Stimulated activated naive CD4-positive, alpha-beta T cell (primary cell): ENCODE measurements at regions not wholly inside any gene's neighbourhood (a gene's known extent, or its start where the extent isn't known, plus 50 kb on each side); places are given as distances from the start of the nearest gene placed in this dataset.
"Not testable (repeated sequence)": the region's sequence is repeated elsewhere in the genome, so short reads cannot be mapped to it uniquely, and the experiment has no call there.

Experiments
- DNase-seq, 6 experiments: peaks; one replicate each; lab custom pipeline; 2025; lab: John Stamatoyannopoulos, UW

- DNase-seq: no peak
Measured at GRCh38 chr2:131827481-131828163, 299.9 kb downstream of the CCDC74A start.

- no peak for DNase-seq
Measured at GRCh38 chr2:131828164-131828561, 300.5 kb downstream of the CCDC74A start.

GRCh38 chr2:131828633-131829455 lies 301.2 kb downstream of the CCDC74A start:
- not testable (repeated sequence) for DNase-seq

GRCh38 chr2:131829456-131830241 lies 302.0 kb downstream of the CCDC74A start:
- DNase-seq: not testable (repeated sequence)

- not testable (repeated sequence) for DNase-seq
Measured at GRCh38 chr2:131830242-131830945, 302.7 kb downstream of the CCDC74A start.

- DNase-seq: not testable (repeated sequence)
Measured at GRCh38 chr2:131830946-131831310, 303.2 kb downstream of the CCDC74A start.

GRCh38 chr2:131831450-131832208 lies 303.9 kb downstream of the CCDC74A start:
- not testable (repeated sequence) for DNase-seq

- not testable (repeated sequence) for DNase-seq
Measured at GRCh38 chr2:131832209-131832780, 304.6 kb downstream of the CCDC74A start.

- DNase-seq: not testable (repeated sequence)
Measured at GRCh38 chr2:131832917-131833316, 305.2 kb downstream of the CCDC74A start.

GRCh38 chr2:131833367-131834202 lies 305.9 kb downstream of the CCDC74A start:
- not testable (repeated sequence) for DNase-seq

GRCh38 chr2:131834203-131835020 lies 306.7 kb downstream of the CCDC74A start:
- not testable (repeated sequence) for DNase-seq

- DNase-seq: not testable (repeated sequence)
Measured at GRCh38 chr2:131835022-131835421, 307.3 kb downstream of the CCDC74A start.

GRCh38 chr2:131835621-131836091 lies 308.0 kb downstream of the CCDC74A start:
- DNase-seq: no peak

GRCh38 chr2:131836116-131836515 lies 308.4 kb downstream of the CCDC74A start:
- DNase-seq: not testable (repeated sequence)

GRCh38 chr2:131844044-131844443 lies 316.4 kb downstream of the CCDC74A start:
- DNase-seq: not testable (repeated sequence)

- DNase-seq: not testable (repeated sequence)
Measured at GRCh38 chr2:131856202-131856601, 305.6 kb downstream of the ANKRD30BL start.

- not testable (repeated sequence) for DNase-seq
Measured at GRCh38 chr2:131858197-131858596, 303.6 kb downstream of the ANKRD30BL start.
